ENCODE measurements at regions not wholly inside any gene's neighbourhood (a gene's known extent, or its start where the extent isn't known, plus 50 kb on each side); places are given as distances from the start of the nearest gene placed in this dataset.

GRCh38 chr11:69369945-69370344 lies 76.0 kb downstream of the MYEOV start:
- no peak overlapping the region for H3K4me3 ChIP-seq (ENCODE audit: low read length)
- ChIA-PET POLR2A (no interaction called here), CTCF (no interaction called here)
- Mint-ChIP-seq H3K27ac (no peak overlapping the region), H3K9me3 (peaks cover 2% of the 10 kb centered on the region), H3K4me3 (no peak overlapping the region), H3K36me3 (ENCODE audit: low read depth) (no peaks in the 10 kb centered on the region), H3K4me1 (ENCODE audit: low read depth) (peaks cover 4% of the 10 kb centered on the region), H3K27me3 (no peaks in the 10 kb centered on the region)
- DNase-seq (no peak), ATAC-seq (ENCODE audit: poor library complexity) (no peak)
- intact Hi-C loops (cut with DNase I, micrococcal nuclease): no loop called here
- no peaks in the 10 kb centered on the region for H3K36me3 ChIP-seq (ENCODE audit: insufficient read depth, low read length)
- H3K27me3 ChIP-seq (ENCODE audit: control insufficient read depth in 1 of 2, insufficient read depth in 2 of 2, low read length in 2 of 2): no peaks in the 10 kb centered on the region
- no peak overlapping the region for H3K27ac ChIP-seq (ENCODE audit: low read depth in 1 of 2, low read length in 2 of 2)
- no peak for TF ChIP-seq CTCF (IDR thresholded peaks at IDR 0.05)
- no peaks in the 10 kb centered on the region for H3K9me3 ChIP-seq (ENCODE audit: control insufficient read depth in 1 of 2, insufficient read depth in 1 of 2, low read length in 2 of 2)
- no peaks in the 10 kb centered on the region for H3K4me1 ChIP-seq (ENCODE audit: insufficient read depth, low read length)

GRCh38 chr11:69370984-69371709 lies 77.2 kb downstream of the MYEOV start:
- Mint-ChIP-seq H3K4me1 (ENCODE audit: low read depth) (peaks cover 4% of the 10 kb centered on the region), H3K27me3 (no peaks in the 10 kb centered on the region), H3K4me3 (no peak overlapping the region), H3K9me3 (peaks cover 2% of the 10 kb centered on the region), H3K27ac (no peak overlapping the region), H3K36me3 (ENCODE audit: low read depth) (no peaks in the 10 kb centered on the region)
- H3K27me3 ChIP-seq (ENCODE audit: control insufficient read depth in 1 of 2, insufficient read depth in 2 of 2, low read length in 2 of 2): no peaks in the 10 kb centered on the region
- H3K4me3 ChIP-seq (ENCODE audit: low read length): no peak overlapping the region
- no peaks in the 10 kb centered on the region for H3K4me1 ChIP-seq (ENCODE audit: insufficient read depth, low read length)
- ATAC-seq (ENCODE audit: poor library complexity): no peak
- no peaks in the 10 kb centered on the region for H3K36me3 ChIP-seq (ENCODE audit: insufficient read depth, low read length)
- H3K9me3 ChIP-seq (ENCODE audit: control insufficient read depth in 1 of 2, insufficient read depth in 1 of 2, low read length in 2 of 2): no peaks in the 10 kb centered on the region
- ChIA-PET POLR2A (no interaction called here), CTCF (no interaction called here)
- no peak for DNase-seq
- H3K27ac ChIP-seq (ENCODE audit: low read depth in 1 of 2, low read length in 2 of 2): no peak overlapping the region
- intact Hi-C loops (cut with DNase I, micrococcal nuclease): no loop called here
- TF ChIP-seq CTCF (IDR thresholded peaks at IDR 0.05): no peak

- intact Hi-C loops (cut with DNase I, micrococcal nuclease): no loop called here
- Mint-ChIP-seq H3K4me3 (no peak overlapping the region), H3K9me3 (peaks cover 2% of the 10 kb centered on the region), H3K36me3 (ENCODE audit: low read depth) (no peaks in the 10 kb centered on the region), H3K27ac (no peak overlapping the region), H3K4me1 (ENCODE audit: low read depth) (peaks cover 4% of the 10 kb centered on the region), H3K27me3 (no peaks in the 10 kb centered on the region)
- no peak for ATAC-seq (ENCODE audit: poor library complexity)
- POLR2A ChIA-PET: no interaction called here
- TF ChIP-seq CTCF (IDR thresholded peaks at IDR 0.05): no peak
- DNase-seq: peak in 1 of 14 experiments; percentile 4
- Histone ChIP-seq H3K4me1 (ENCODE audit: insufficient read depth, low read length) (no peaks in the 10 kb centered on the region), H3K27me3 (ENCODE audit: control insufficient read depth in 1 of 2, insufficient read depth in 2 of 2, low read length in 2 of 2) (no peaks in the 10 kb centered on the region), H3K9me3 (ENCODE audit: control insufficient read depth in 1 of 2, insufficient read depth in 1 of 2, low read length in 2 of 2) (no peaks in the 10 kb centered on the region), H3K27ac (ENCODE audit: low read depth in 1 of 2, low read length in 2 of 2) (no peak overlapping the region), H3K4me3 (ENCODE audit: low read length) (no peak overlapping the region), H3K36me3 (ENCODE audit: insufficient read depth, low read length) (no peaks in the 10 kb centered on the region)
- CTCF ChIA-PET: no interaction called here
Observed at GRCh38 chr11:69371731-69372588, 78.0 kb downstream of the MYEOV start.
